C4-2B (cell line): ENCODE measurements at regions not wholly inside any gene's neighbourhood (a gene's known extent, or its start where the extent isn't known, plus 50 kb on each side); places are given as distances from the start of the nearest gene placed in this dataset.

ENCODE experiments used
- H3K27ac ChIP-seq: fragments of 450-650 bp; 2 replicates; pipeline ENCODE4 v1.5.1; 2017
- ZFX ChIP-seq: fragments of 450-650 bp; IDR thresholded peaks from 2 replicates; pipeline ENCODE4 v1.6.1; 2017
- TF ChIP-seq, protein P1 (sequence below): fragments of 450-650 bp; conservative IDR thresholded peaks from 2 replicates; pipeline ENCODE4 v1.5.1; 2017; ENCODE audit warnings: mild to moderate bottlenecking

DNA sequence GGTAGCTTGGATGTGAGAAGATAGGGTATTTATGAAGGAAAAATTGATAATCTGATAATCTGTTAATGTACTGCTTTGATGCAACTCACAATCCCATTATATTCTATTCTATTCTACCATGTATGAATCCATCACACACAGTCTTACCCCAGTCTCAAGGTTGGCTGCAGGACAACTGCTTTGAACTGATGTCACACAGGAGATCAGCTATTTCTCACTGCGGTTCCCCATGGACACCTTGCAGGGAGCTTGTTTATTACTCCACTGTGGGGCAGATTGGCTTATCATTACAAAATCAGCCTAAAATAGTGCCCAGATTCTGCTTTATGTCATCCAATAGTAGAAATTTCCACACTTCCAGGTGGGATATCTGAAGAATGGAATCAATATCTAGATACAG is 61.0 kb upstream of the HS3ST5 start:
- TF ChIP-seq, protein P1, sequence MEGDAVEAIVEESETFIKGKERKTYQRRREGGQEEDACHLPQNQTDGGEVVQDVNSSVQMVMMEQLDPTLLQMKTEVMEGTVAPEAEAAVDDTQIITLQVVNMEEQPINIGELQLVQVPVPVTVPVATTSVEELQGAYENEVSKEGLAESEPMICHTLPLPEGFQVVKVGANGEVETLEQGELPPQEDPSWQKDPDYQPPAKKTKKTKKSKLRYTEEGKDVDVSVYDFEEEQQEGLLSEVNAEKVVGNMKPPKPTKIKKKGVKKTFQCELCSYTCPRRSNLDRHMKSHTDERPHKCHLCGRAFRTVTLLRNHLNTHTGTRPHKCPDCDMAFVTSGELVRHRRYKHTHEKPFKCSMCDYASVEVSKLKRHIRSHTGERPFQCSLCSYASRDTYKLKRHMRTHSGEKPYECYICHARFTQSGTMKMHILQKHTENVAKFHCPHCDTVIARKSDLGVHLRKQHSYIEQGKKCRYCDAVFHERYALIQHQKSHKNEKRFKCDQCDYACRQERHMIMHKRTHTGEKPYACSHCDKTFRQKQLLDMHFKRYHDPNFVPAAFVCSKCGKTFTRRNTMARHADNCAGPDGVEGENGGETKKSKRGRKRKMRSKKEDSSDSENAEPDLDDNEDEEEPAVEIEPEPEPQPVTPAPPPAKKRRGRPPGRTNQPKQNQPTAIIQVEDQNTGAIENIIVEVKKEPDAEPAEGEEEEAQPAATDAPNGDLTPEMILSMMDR: no peak
- no peak for TF ChIP-seq ZFX
- H3K27ac ChIP-seq: no peak overlapping the region

GRCh38 chr6:114398481-114398880 is 55.7 kb upstream of the HS3ST5 start:
- no peak overlapping the region for H3K27ac ChIP-seq

More at GRCh38 chr6:114398481-114398880, 55.7 kb upstream of the HS3ST5 start:
- no peak for TF ChIP-seq ZFX
- TF ChIP-seq, protein P1: no peak
